Activated CD8-positive, alpha-beta T cell treated with anti-CD3 and anti-CD28 coated beads for 36 hours (primary cell): ENCODE measurements at regions not wholly inside any gene's neighbourhood (a gene's known extent, or its start where the extent isn't known, plus 50 kb on each side); places are given as distances from the start of the nearest gene placed in this dataset.

Source experiments
- ATAC-seq: fragments of 200-7000 bp; cut with Tn5 transposase; one replicate; pipeline ENCODE4 v1.10.0; 2021; ENCODE audit warnings: mild to moderate bottlenecking, moderate library complexity
- CTCF ChIA-PET: fragments of 350-600 bp; sonication (Branson Sonifier 250); formaldehyde crosslinking; loops from one replicate; lab custom pipeline; 2021; ENCODE audit warnings: antibody characterized with exemption; lab: Charles Lee
- POLR2A ChIA-PET: fragments of 350-600 bp; sonication (Branson Sonifier 250); formaldehyde crosslinking; loops from one replicate; lab custom pipeline; 2021; ENCODE audit warnings: antibody characterized with exemption; lab: Charles Lee
- DNase-seq: peaks from one replicate; pipeline ENCODE4 v3.0.0-alpha.2; 2020
- H3K27ac Mint-ChIP-seq: one replicate; pipeline ENCODE4 v1.8.0; 2021; ENCODE audit warnings: mild to moderate bottlenecking, mixed read lengths
- H3K27me3 Mint-ChIP-seq: one replicate; pipeline ENCODE4 v1.8.0; 2021; ENCODE audit warnings: mixed read lengths
- H3K36me3 Mint-ChIP-seq: one replicate; pipeline ENCODE4 v1.8.0; 2021; ENCODE audit warnings: low read depth, mixed read lengths
- H3K4me1 Mint-ChIP-seq: one replicate; pipeline ENCODE4 v1.8.0; 2021; ENCODE audit warnings: low read depth, mixed read lengths
- H3K4me3 Mint-ChIP-seq: one replicate; pipeline ENCODE4 v1.8.0; 2021; ENCODE audit warnings: mild to moderate bottlenecking, moderate library complexity, mixed read lengths
- H3K9me3 Mint-ChIP-seq: one replicate; pipeline ENCODE4 v1.8.0; 2021; ENCODE audit warnings: mixed read lengths
- intact Hi-C: fragments of 100-400 bp; cut with micrococcal nuclease; formaldehyde crosslinking; loops from one replicate; pipeline ENCODE4 v1.10.0; 2022
- TF ChIP-seq, protein P1 (sequence below): fragments of 200-600 bp; IDR thresholded peaks from one replicate; pipeline ENCODE4 v1.8.0; 2022; ENCODE audit warnings: antibody characterized with exemption, mild to moderate bottlenecking

DNA sequence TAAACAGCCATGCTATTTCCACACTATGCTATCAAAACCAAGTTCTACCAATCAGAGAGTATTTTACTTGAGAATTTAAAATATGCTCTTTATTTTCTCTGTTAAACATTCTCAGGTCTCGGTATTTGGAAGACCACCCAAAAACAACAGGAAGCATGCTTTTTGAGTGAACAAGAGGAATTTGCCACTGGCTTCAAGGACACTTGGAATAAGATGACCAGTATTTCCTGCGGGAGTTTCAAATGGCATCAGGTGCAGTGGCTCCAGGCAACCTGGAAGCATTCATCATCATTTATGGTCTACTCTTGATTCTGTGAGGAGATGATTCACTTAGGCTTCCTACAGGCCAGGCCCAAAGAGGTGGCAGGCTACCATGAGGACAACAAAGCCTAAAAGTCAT lies 305.7 kb upstream of the ATP11B start:
- Mint-ChIP-seq H3K27ac (no peak overlapping the region), H3K9me3 (no peaks in the 10 kb centered on the region), H3K36me3 (no peaks in the 10 kb centered on the region), H3K4me1 (no peaks in the 10 kb centered on the region), H3K27me3 (no peaks in the 10 kb centered on the region), H3K4me3 (no peak overlapping the region)
- CTCF ChIA-PET = no interaction called here
- TF ChIP-seq, protein P1, sequence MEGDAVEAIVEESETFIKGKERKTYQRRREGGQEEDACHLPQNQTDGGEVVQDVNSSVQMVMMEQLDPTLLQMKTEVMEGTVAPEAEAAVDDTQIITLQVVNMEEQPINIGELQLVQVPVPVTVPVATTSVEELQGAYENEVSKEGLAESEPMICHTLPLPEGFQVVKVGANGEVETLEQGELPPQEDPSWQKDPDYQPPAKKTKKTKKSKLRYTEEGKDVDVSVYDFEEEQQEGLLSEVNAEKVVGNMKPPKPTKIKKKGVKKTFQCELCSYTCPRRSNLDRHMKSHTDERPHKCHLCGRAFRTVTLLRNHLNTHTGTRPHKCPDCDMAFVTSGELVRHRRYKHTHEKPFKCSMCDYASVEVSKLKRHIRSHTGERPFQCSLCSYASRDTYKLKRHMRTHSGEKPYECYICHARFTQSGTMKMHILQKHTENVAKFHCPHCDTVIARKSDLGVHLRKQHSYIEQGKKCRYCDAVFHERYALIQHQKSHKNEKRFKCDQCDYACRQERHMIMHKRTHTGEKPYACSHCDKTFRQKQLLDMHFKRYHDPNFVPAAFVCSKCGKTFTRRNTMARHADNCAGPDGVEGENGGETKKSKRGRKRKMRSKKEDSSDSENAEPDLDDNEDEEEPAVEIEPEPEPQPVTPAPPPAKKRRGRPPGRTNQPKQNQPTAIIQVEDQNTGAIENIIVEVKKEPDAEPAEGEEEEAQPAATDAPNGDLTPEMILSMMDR = no peak
- DNase-seq (no peak), ATAC-seq (no peak)
- intact Hi-C loops = no loop called here
- POLR2A ChIA-PET = no interaction called here

DNA sequence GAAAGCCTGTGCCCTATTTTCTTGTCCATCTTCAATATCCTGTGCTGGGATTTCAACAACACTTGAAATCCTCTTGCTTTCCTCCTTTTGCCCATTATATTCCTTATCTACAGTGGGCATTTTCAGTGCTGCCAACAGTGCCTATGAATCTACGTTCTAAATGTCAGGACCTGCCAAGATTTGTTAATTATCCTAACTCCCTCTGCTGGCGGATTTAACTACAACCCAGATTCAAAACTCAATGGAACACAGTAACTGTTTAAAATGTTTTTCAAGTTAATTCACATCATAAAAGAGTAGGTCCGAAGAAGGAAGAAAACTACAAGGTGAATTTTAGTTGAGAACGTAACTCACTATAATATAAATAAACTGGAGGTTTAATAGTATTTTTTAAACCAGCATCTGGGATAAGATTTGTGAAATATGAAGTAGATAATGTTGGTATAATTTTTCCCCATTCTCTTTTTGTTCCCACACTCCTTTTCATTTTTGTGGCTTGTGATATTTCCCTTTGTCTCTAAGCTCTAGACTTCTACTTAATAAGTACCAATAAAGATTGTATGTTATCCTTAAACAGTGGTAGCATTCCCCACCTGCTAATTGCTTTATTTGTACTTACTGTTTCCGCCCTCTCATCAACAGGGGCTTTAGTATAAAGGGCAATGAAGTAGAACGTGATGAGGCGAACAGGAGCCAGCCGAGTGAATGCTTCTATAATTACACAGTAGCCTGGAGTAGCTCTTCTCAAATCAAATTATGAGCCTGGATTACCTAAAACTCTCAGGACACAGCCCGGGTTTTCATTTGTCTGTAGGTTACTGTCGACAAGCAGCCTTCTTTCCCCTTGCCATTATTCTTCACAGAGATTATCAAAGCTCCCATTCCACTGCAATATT lies 302.5 kb upstream of the ATP11B start:
- Mint-ChIP-seq H3K27ac (no peak overlapping the region), H3K36me3 (no peaks in the 10 kb centered on the region), H3K9me3 (no peaks in the 10 kb centered on the region), H3K4me1 (no peaks in the 10 kb centered on the region), H3K4me3 (no peak overlapping the region), H3K27me3 (peaks cover 1% of the 10 kb centered on the region)
- ChIA-PET CTCF (no interaction called here), POLR2A (no interaction called here)
- TF ChIP-seq, protein P1 = peak; percentile 43
- no peak for ATAC-seq
- intact Hi-C loops = no loop called here
- DNase-seq = no peak

DNA sequence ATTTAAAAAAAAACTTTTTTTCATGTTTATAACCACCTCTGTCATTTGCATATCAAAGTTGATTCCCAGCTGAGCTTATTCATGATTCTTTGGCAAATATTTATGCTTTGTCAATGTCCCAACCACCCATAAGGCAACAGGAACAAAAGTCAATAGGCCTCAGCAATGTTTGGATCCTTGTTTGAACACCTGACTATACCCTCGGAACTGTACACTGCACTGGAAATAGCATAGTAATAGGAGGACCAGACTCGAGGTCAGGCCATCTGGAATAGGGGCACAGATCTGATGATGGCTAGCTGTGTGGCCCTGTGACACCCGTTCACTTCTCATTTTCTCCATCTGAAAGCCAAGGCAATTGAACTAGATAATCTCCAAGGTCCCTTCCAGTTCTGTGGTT lies 301.7 kb upstream of the ATP11B start:
- TF ChIP-seq, protein P1 = no peak
- CTCF ChIA-PET = no interaction called here
- H3K9me3 Mint-ChIP-seq = no peaks in the 10 kb centered on the region
- no peaks in the 10 kb centered on the region for H3K4me1 Mint-ChIP-seq
- DNase-seq (no peak), ATAC-seq (no peak)
- H3K27ac Mint-ChIP-seq = no peak overlapping the region
- H3K4me3 Mint-ChIP-seq = no peak overlapping the region
- POLR2A ChIA-PET = no interaction called here
- H3K36me3 Mint-ChIP-seq = no peaks in the 10 kb centered on the region
- intact Hi-C loops = no loop called here
- H3K27me3 Mint-ChIP-seq = peaks cover 1% of the 10 kb centered on the region

DNA sequence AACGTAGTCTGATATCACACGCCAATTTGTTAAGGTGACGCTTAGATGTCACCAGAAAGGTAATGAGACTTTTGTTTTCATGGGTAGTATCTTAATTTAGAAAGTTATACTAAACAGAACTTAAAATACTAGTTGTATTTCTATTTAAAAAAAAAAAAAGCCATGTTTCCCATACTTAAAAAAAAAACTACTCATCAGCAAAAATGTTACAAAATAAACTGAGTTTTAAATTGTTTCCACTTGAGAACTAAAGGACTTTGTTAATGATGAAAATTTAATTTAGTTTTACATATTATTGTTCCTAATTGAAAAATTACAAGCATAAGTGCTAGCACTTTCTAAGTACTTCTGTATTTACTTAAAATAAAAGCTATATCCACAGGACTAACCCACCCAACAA lies 300.8 kb upstream of the ATP11B start:
- Mint-ChIP-seq H3K4me1 (no peaks in the 10 kb centered on the region), H3K4me3 (no peak overlapping the region), H3K27ac (no peak overlapping the region), H3K36me3 (no peaks in the 10 kb centered on the region), H3K27me3 (peaks cover 1% of the 10 kb centered on the region), H3K9me3 (no peaks in the 10 kb centered on the region)
- no peak for DNase-seq
- intact Hi-C loops = no loop called here
- ChIA-PET CTCF (no interaction called here), POLR2A (no interaction called here)
- TF ChIP-seq, protein P1 = no peak
- no peak for ATAC-seq

DNA sequence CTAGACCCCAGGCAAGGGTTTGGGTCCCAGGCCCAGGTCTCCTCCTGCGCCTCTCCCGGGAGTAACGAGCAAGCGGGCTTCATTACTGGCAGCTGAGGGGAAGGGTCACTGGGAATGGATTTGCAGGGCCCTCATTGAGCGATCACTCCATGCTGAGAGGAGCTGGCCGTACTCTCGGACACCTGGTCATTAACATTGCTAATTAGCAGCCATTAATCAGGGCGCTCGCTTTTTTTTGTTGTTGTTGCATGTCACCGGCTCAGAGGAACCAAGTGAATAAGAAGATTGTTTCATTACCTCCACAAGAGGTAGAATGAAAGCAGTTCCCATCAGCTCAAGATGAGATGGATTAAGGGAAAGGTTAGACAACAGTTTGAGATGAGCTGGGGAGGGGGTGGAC lies 293.0 kb upstream of the ATP11B start:
- CTCF ChIA-PET = no interaction called here
- Mint-ChIP-seq H3K4me3 (no peak overlapping the region), H3K36me3 (no peaks in the 10 kb centered on the region), H3K27me3 (peaks cover 1% of the 10 kb centered on the region), H3K9me3 (no peaks in the 10 kb centered on the region), H3K27ac (no peak overlapping the region), H3K4me1 (no peaks in the 10 kb centered on the region)
- intact Hi-C loops = no loop called here
- no peak for DNase-seq
- TF ChIP-seq, protein P1 = no peak
- POLR2A ChIA-PET = no interaction called here
- ATAC-seq = no peak
